ENCODE measurements at regions not wholly inside any gene's neighbourhood (a gene's known extent, or its start where the extent isn't known, plus 50 kb on each side); places are given as distances from the start of the nearest gene placed in this dataset.

- no peaks in the 10 kb centered on the region for H4K20me1 ChIP-seq (replicated peaks; ENCODE audit: insufficient read depth)
- TF ChIP-seq POLR2AphosphoS5 (IDR thresholded peaks at IDR 0.05; ENCODE audit: low read depth) (no peak), NANOG (IDR thresholded peaks at IDR 0.05; ENCODE audit: borderline replicate concordance) (no peak), REST (IDR thresholded peaks at IDR 0.05; ENCODE audit: unreplicated experiment) (no peak), CTCF (conservative IDR thresholded peaks at IDR 0.05; ENCODE audit: low read depth in 2 of 2) (no peak), ZNF331 (CRISPR knock-in tag; IDR thresholded peaks at IDR 0.05; ENCODE audit: low read depth) (no peak), EZH2 (IDR thresholded peaks at IDR 0.05; ENCODE audit: low read depth, unreplicated experiment) (no peak), ETS1 (IDR thresholded peaks at IDR 0.05) (no peak), ZNF462 (CRISPR knock-in tag; IDR thresholded peaks at IDR 0.05) (no peak), JUNB (IDR thresholded peaks at IDR 0.05; ENCODE audit: unreplicated experiment) (no peak), ZNF114 (CRISPR knock-in tag; IDR thresholded peaks at IDR 0.05) (no peak), EZH2phosphoT487 (IDR thresholded peaks at IDR 0.05; ENCODE audit: unreplicated experiment) (no peak), CREB1 (CRISPR knock-in tag; IDR thresholded peaks at IDR 0.05; ENCODE audit: low read depth) (no peak), STAT1 (IDR thresholded peaks at IDR 0.05; ENCODE audit: unreplicated experiment) (no peak)
- DNase-seq (ENCODE audit: low spot score) (no peak), ATAC-seq (no peak)
- H3K4me2 ChIP-seq = no peak overlapping the region
- H2AFZ ChIP-seq = 0 out of 2 replicates have a peak overlapping the region, but pooled peaks have one; percentile 23
- Mint-ChIP-seq H3K36me3 (ENCODE audit: low read depth) (no peaks in the 10 kb centered on the region), H3K27ac (no peak overlapping the region), H3K4me3 (no peak overlapping the region), H3K27me3 (ENCODE audit: insufficient read depth, low read depth, poor library complexity) (peaks cover 18% of the 10 kb centered on the region), H3K9me3 (no peaks in the 10 kb centered on the region), H3K4me1 (peaks cover 40% of the 10 kb centered on the region)
- H3K9me2 ChIP-seq (ENCODE audit: insufficient read depth) = peaks cover 10% of the 10 kb centered on the region; the same call in 1 of the 2 replicates
- no peaks in the 10 kb centered on the region for H3K27me3 ChIP-seq (ENCODE audit: insufficient read depth)
- H3K79me2 ChIP-seq (replicated peaks; ENCODE audit: insufficient read depth) = no peaks in the 10 kb centered on the region
- peaks cover 12% of the 10 kb centered on the region; the same call in 1 of the 2 replicates for H3F3A ChIP-seq (replicated peaks; ENCODE audit: low read depth)
- peaks cover 24% of the 10 kb centered on the region for H3K4me1 ChIP-seq (ENCODE audit: insufficient read depth)
- no peaks in the 10 kb centered on the region for H3K36me3 ChIP-seq (ENCODE audit: insufficient read depth)
- H3K4me3 ChIP-seq = no peak overlapping the region
- no peak overlapping the region for H3K27ac ChIP-seq (ENCODE audit: low read depth)
Observed at GRCh38 chr16:79295162-79295561, 305.4 kb downstream of the MAF start.
